ENCODE measurements at regions not wholly inside any gene's neighbourhood (a gene's known extent, or its start where the extent isn't known, plus 50 kb on each side); places are given as distances from the start of the nearest gene placed in this dataset.

- H3K79me1 ChIP-seq (ENCODE audit: low read depth in 1 of 2, low read length in 2 of 2): no peaks in the 10 kb centered on the region
- 0 out of 2 replicates have a peak, but pooled peaks cover 3% of the 10 kb centered on the region for H3K9me1 ChIP-seq (ENCODE audit: insufficient read depth, low read length)
- no peak overlapping the region for H2BK20ac ChIP-seq (ENCODE audit: low read depth, low read length)
- no peak overlapping the region for H2AK9ac ChIP-seq (replicated peaks; ENCODE audit: low read depth, low read length, poor library complexity)
- H4K20me1 ChIP-seq (ENCODE audit: insufficient read depth, low read length): no peaks in the 10 kb centered on the region
- no peak overlapping the region for H2BK15ac ChIP-seq (ENCODE audit: low read depth, low read length)
- ChIA-PET POLR2A (ENCODE audit: unreplicated experiment) (no interaction called here), CTCF (no interaction called here)
- no peak overlapping the region for H3K4me3 ChIP-seq (ENCODE audit: insufficient read depth, low read depth, low read length)
- DNase-seq (no peak), ATAC-seq (ENCODE audit: low read depth) (no peak)
- no peak overlapping the region for H3K4me2 ChIP-seq (ENCODE audit: low read depth, low read length)
- no peak overlapping the region for H3K23ac ChIP-seq (ENCODE audit: low read depth, low read length)
- H2BK120ac ChIP-seq (ENCODE audit: low read depth, low read length): no peak overlapping the region
- H3K9ac ChIP-seq (ENCODE audit: low read depth, low read length): no peak overlapping the region
- H3K4ac ChIP-seq (ENCODE audit: low read depth, low read length): no peak overlapping the region
- H3K36me3 ChIP-seq (ENCODE audit: control insufficient read depth, insufficient read depth, low read length): no peaks in the 10 kb centered on the region
- H3K27ac ChIP-seq (ENCODE audit: insufficient read depth, low read length): no peak overlapping the region
- no peak overlapping the region for H3K56ac ChIP-seq (ENCODE audit: extremely low read depth, insufficient read depth, low read length)
- H4K5ac ChIP-seq (ENCODE audit: low read depth, low read length): no peak overlapping the region
- H2AFZ ChIP-seq (replicated peaks; ENCODE audit: low read length, poor library complexity): no peak overlapping the region
- no peak overlapping the region for H2AK5ac ChIP-seq (ENCODE audit: low read depth, low read length)
- intact Hi-C loops (cut with micrococcal nuclease): no loop called here
- no CpG with 5 or more reads among the region's 3 CpGs for WGBS, 2 experiments (ENCODE audit: extremely low coverage in 2 of 2, insufficient read length in 1 of 2)
- TF ChIP-seq CEBPB (IDR thresholded peaks at IDR 0.05; ENCODE audit: low read depth, low read length): peak; percentile 42; the same call in 1 of the 2 replicates
- no peak for TF ChIP-seq RCOR1 (IDR thresholded peaks at IDR 0.05; ENCODE audit: insufficient replicate concordance, low read length)
- no peaks in the 10 kb centered on the region for H3K27me3 ChIP-seq (ENCODE audit: control insufficient read depth, insufficient read depth, low read length)
- H3K9me3 ChIP-seq (ENCODE audit: control insufficient read depth, insufficient read depth, low read length): no peaks in the 10 kb centered on the region
- no peak overlapping the region for H3K18ac ChIP-seq (ENCODE audit: low read depth, low read length)
- dilution Hi-C loops (cut with HindIII; ENCODE audit: low sequenced_read_pairs, unreplicated experiment): no loop called here
- BruUV-seq (replicated peaks): no TSS peak
- peaks cover 3% of the 10 kb centered on the region; the same call in 1 of the 2 replicates for H3K4me1 ChIP-seq (ENCODE audit: control insufficient read depth, insufficient read depth, low read length)
- in situ Hi-C loops (cut with MboI; ENCODE audit: low sequenced_read_pairs): no loop called here
- H4K8ac ChIP-seq (ENCODE audit: low read depth in 2 of 2, low read length in 2 of 2): no peak overlapping the region
- H2BK5ac ChIP-seq (ENCODE audit: low read depth, low read length, poor library complexity, severe bottlenecking): no peak overlapping the region
- no peak overlapping the region for H3K14ac ChIP-seq (replicated peaks; ENCODE audit: low read depth, low read length)
- no peak overlapping the region for H4K91ac ChIP-seq (ENCODE audit: insufficient read depth, low read depth, low read length)
Measured at GRCh38 chr17:71500761-71501555, 619.9 kb upstream of the SOX9 start.

All from IMR-90 (cell line).